Posterior vena cava (tissue), 2 donors: ENCODE measurements at regions not wholly inside any gene's neighbourhood (a gene's known extent, or its start where the extent isn't known, plus 50 kb on each side); places are given as distances from the start of the nearest gene placed in this dataset.
"Not testable (repeated sequence)": the region's sequence is repeated elsewhere in the genome, so short reads cannot be mapped to it uniquely, and the experiment has no call there.

ENCODE experiments used
- DNase-seq: peaks from one replicate; pipeline ENCODE4 v3.0.0-alpha.2; 2020; ENCODE audit warnings: low spot score
- intact Hi-C, 2 donors: fragments of 100-400 bp; cut with DNase I; formaldehyde crosslinking; loops; one replicate each; pipeline versions ENCODE4 v1.14.1 to v1.14.2; 2022 to 2023
- donor health status: DM: yes; HTN: yes; CAD: no.
- donor health status: DM: yes; HTN: yes; CAD: no.

- intact Hi-C loops: no loop called here
- DNase-seq: no peak
These were observed 1415.2 kb downstream of the GATA3 start for GRCh38 chr10:9469663-9470205.

GRCh38 chr10:9470581-9470980, 1416.1 kb downstream of the GATA3 start:
- DNase-seq: no peak
- intact Hi-C loops: no loop called here

GRCh38 chr10:9501944-9502343, 1447.5 kb downstream of the GATA3 start:
- no peak for DNase-seq
- intact Hi-C loops: no loop called here

- DNase-seq: no peak
- intact Hi-C loops: no loop called here
These were observed 1449.7 kb downstream of the GATA3 start for GRCh38 chr10:9504227-9504626.

- no peak for DNase-seq
- intact Hi-C loops: no loop called here
These were observed 1451.1 kb downstream of the GATA3 start for GRCh38 chr10:9505546-9505945.

- DNase-seq: no peak
- intact Hi-C loops: no loop called here
These were observed 1454.1 kb downstream of the GATA3 start for GRCh38 chr10:9508606-9509005.

GRCh38 chr10:9510626-9511025, 1456.1 kb downstream of the GATA3 start:
- intact Hi-C loops: no loop called here
- no peak for DNase-seq

- no peak for DNase-seq
- intact Hi-C loops: no loop called here
These were observed 1461.4 kb downstream of the GATA3 start for GRCh38 chr10:9515922-9516321.

GRCh38 chr10:9535744-9536143, 1481.3 kb downstream of the GATA3 start:
- intact Hi-C loops: no loop called here
- DNase-seq: no peak

- DNase-seq: no peak
- intact Hi-C loops: no loop called here
These were observed 1472.6 kb upstream of the CELF2 start for GRCh38 chr10:9545073-9545472.

GRCh38 chr10:9547936-9548904, 1469.5 kb upstream of the CELF2 start:
- intact Hi-C loops: no loop called here
- no peak for DNase-seq

- intact Hi-C loops: no loop called here
- no peak for DNase-seq
These were observed 1466.9 kb upstream of the CELF2 start for GRCh38 chr10:9550810-9551209.

GRCh38 chr10:9554321-9554720, 1463.4 kb upstream of the CELF2 start:
- intact Hi-C loops: no loop called here
- no peak for DNase-seq

- no peak for DNase-seq
- intact Hi-C loops: no loop called here
These were observed 1456.7 kb upstream of the CELF2 start for GRCh38 chr10:9560976-9561375.

GRCh38 chr10:9561821-9562505, 1455.7 kb upstream of the CELF2 start:
- no peak for DNase-seq
- intact Hi-C loops: no loop called here

- intact Hi-C loops: no loop called here
- no peak for DNase-seq
These were observed 1439.9 kb upstream of the CELF2 start for GRCh38 chr10:9577746-9578145.

GRCh38 chr10:9579110-9579705, 1438.5 kb upstream of the CELF2 start:
- no peak for DNase-seq
- intact Hi-C loops: no loop called here

- intact Hi-C loops: not testable (repeated sequence)
These were observed 1434.9 kb upstream of the CELF2 start for GRCh38 chr10:9582803-9583202.

GRCh38 chr10:9596368-9596920, 1421.2 kb upstream of the CELF2 start:
- intact Hi-C loops: no loop called here

More at GRCh38 chr10:9582803-9583202, 1434.9 kb upstream of the CELF2 start:
- not testable (repeated sequence) for DNase-seq

GRCh38 chr10:9602998-9603397, 1414.7 kb upstream of the CELF2 start:
- no peak for DNase-seq
- intact Hi-C loops: no loop called here

More at GRCh38 chr10:9596368-9596920, 1421.2 kb upstream of the CELF2 start:
- DNase-seq: no peak
